Prostate gland (tissue), 2 donors: ENCODE measurements at regions not wholly inside any gene's neighbourhood (a gene's known extent, or its start where the extent isn't known, plus 50 kb on each side); places are given as distances from the start of the nearest gene placed in this dataset.

ENCODE experiments used
- DNase-seq: peaks from one replicate; pipeline ENCODE4 v3.0.0-alpha.2; 2019; ENCODE audit warnings: low spot score
- H3K27ac ChIP-seq, 2 donors: fragments of 200-600 bp; sonication (generic); 2 replicates each; pipeline ENCODE4 v1.5.1; 2017 to 2019
- H3K27me3 ChIP-seq: fragments of 200-600 bp; sonication (generic); replicated peaks from 2 replicates; pipeline ENCODE4 v1.5.1; 2019; ENCODE audit not compliant: insufficient read depth
- H3K36me3 ChIP-seq, 2 donors: fragments of 200-600 bp; sonication (generic); 1 replicate in 1 of 2; 2 replicates in 1 of 2; pipeline versions ENCODE4 v1.5.1 to v1.8.1; 2017 to 2019
- H3K4me1 ChIP-seq: fragments of 200-600 bp; sonication (generic); replicated peaks from 2 replicates; pipeline ENCODE4 v1.5.1; 2019
- H3K4me3 ChIP-seq, 2 donors: fragments of 200-600 bp; sonication (generic); 2 replicates each; pipeline ENCODE4 v1.5.1; 2017 to 2019
- H3K9me3 ChIP-seq: fragments of 200-600 bp; sonication (generic); 2 replicates; pipeline ENCODE4 v1.5.1; 2017
- POLR2A ChIP-seq: fragments of 450-650 bp; IDR thresholded peaks from one replicate; pipeline ENCODE4 v1.6.1; 2016; ENCODE audit warnings: antibody characterized with exemption, mild to moderate bottlenecking
- POLR2AphosphoS5 ChIP-seq: sonication (generic); formaldehyde crosslinking; IDR thresholded peaks from one replicate; pipeline ENCODE4 v1.6.1; 2017; ENCODE audit warnings: antibody characterized with exemption
- WGBS: methylation state at CpG from one replicate; pipeline ENCODE4 v1.1.5; 2018; 5-methylcytosine and 5-hydroxymethylcytosine counted together
- intact Hi-C: fragments of 100-400 bp; cut with DNase I; formaldehyde crosslinking; loops from one replicate; pipeline ENCODE4 v1.14.2; 2022
- TF ChIP-seq, protein P1 (sequence below), 4 experiments: fragments of 200-600 bp in 2 of 4; fragments of 450-650 bp in 2 of 4; sonication (generic) in 2 of 4; IDR thresholded peaks; 1 replicate in 3 of 4; 2 replicates in 1 of 4; pipeline ENCODE4 v1.5.1; 2016 to 2019; ENCODE audit warnings: antibody characterized with exemption in 4 of 4, mild to moderate bottlenecking in 2 of 4, moderate library complexity in 2 of 4

GRCh38 chr13:44762911-44763310 is 186.8 kb upstream of the TSC22D1 start:
- DNase-seq, result no peak
- intact Hi-C loops, result loop anchor here (5.0 kb wide), 1 partner anchor 89 kb away; no protein-coding TSS in a partner anchor
- no peaks in the 10 kb centered on the region for H3K36me3 ChIP-seq
- TF ChIP-seq, protein P1, sequence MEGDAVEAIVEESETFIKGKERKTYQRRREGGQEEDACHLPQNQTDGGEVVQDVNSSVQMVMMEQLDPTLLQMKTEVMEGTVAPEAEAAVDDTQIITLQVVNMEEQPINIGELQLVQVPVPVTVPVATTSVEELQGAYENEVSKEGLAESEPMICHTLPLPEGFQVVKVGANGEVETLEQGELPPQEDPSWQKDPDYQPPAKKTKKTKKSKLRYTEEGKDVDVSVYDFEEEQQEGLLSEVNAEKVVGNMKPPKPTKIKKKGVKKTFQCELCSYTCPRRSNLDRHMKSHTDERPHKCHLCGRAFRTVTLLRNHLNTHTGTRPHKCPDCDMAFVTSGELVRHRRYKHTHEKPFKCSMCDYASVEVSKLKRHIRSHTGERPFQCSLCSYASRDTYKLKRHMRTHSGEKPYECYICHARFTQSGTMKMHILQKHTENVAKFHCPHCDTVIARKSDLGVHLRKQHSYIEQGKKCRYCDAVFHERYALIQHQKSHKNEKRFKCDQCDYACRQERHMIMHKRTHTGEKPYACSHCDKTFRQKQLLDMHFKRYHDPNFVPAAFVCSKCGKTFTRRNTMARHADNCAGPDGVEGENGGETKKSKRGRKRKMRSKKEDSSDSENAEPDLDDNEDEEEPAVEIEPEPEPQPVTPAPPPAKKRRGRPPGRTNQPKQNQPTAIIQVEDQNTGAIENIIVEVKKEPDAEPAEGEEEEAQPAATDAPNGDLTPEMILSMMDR (IDR thresholded peaks at IDR 0.05), result no peak
- no peak for TF ChIP-seq POLR2AphosphoS5
- WGBS, result 96% methylated on average over 1 of the region's 1 CpG
- no peaks in the 10 kb centered on the region for H3K9me3 ChIP-seq
- no peaks in the 10 kb centered on the region for H3K27me3 ChIP-seq
- no peak overlapping the region for H3K27ac ChIP-seq
- H3K4me1 ChIP-seq, result peaks cover 14% of the 10 kb centered on the region
- H3K4me3 ChIP-seq, result no peak overlapping the region

- H3K36me3 ChIP-seq, result no peaks in the 10 kb centered on the region
Observed at GRCh38 chr13:44760434-44760833, 184.3 kb upstream of the TSC22D1 start.

DNA sequence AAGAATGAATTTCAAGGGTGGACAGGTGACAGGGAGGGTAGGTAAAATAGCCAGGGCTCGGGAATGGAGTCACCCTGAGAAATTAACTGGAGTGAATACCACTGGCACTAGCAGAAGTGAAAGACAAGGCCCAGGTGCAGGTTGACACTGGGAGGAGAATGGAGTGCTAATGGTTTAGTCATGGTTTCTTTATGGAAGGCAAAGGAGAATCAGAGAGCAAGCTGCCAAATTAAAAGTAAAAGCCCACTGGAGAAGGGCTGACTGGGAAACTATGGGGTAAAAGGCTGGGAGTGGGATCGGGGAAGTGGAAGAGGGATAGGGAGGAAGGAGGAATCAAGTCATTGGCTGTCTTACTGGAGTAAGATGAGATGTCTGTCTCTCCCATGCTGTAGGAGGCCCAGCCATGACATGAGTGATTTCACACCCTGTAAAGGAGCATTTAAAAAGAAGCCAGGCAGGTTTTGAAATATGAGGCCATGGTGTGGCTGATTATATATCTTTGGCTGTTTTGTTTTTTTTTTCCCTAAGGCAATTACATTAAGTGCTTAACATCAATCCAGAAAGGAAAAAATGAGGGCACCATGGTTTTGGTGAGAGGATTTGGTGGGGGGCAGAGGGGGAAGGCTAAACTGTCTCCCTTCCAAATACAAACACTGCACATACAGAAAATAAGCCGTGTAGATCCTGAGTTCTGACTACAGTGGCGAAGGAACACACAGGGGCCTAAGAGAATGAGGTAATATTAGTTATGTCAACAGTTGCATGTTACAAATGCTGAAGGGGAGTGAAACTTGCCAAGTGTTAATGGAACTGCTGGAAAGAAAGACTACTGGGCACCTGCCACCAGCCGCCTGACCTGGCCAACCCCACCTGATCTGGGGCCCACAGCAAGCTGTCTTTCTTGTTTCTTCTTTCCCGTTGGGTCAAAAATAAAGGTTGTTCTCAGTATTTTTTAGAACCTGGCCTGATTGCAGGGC is 183.5 kb upstream of the TSC22D1 start:
- Histone ChIP-seq H3K9me3 (no peaks in the 10 kb centered on the region), H3K36me3 (no peaks in the 10 kb centered on the region), H3K4me1 (peaks cover 14% of the 10 kb centered on the region), H3K27ac (peak overlapping the region; percentile 85 to 86), H3K27me3 (no peaks in the 10 kb centered on the region), H3K4me3 (no peak overlapping the region)
- WGBS, result 10% methylated on average over 6 of the region's 6 CpGs
- TF ChIP-seq POLR2AphosphoS5, result peak; percentile 88
- TF ChIP-seq POLR2A, result no peak
- TF ChIP-seq, protein P1 (IDR thresholded peaks at IDR 0.05), result peak in 1 of 4 experiments; percentile 9
- intact Hi-C loops, result loop anchor here (2.0 to 10.0 kb wide), 3 partner anchors 93 to 275 kb away; partner anchors contain the start of gene TSC22D1
- DNase-seq, result peak; percentile 80

More at GRCh38 chr13:44760434-44760833, 184.3 kb upstream of the TSC22D1 start:
- H3K27ac ChIP-seq, result peak overlapping the region; percentile 85 to 86
- 26% methylated on average over 1 of the region's 1 CpG for WGBS
- intact Hi-C loops, result loop anchor here (5.0 kb wide), 1 partner anchor 92 kb away; no protein-coding TSS in a partner anchor
- H3K9me3 ChIP-seq, result no peaks in the 10 kb centered on the region
- no peaks in the 10 kb centered on the region for H3K27me3 ChIP-seq
- no peak for DNase-seq
- TF ChIP-seq POLR2AphosphoS5, result no peak
- H3K4me1 ChIP-seq, result peaks cover 14% of the 10 kb centered on the region
- no peak overlapping the region for H3K4me3 ChIP-seq

GRCh38 chr13:44758630-44759383 is 182.7 kb upstream of the TSC22D1 start:
- TF ChIP-seq POLR2AphosphoS5 (peak; percentile 57), POLR2A (no peak)
- TF ChIP-seq, protein P1 (IDR thresholded peaks at IDR 0.05), result no peak
- Histone ChIP-seq H3K27ac (peak overlapping the region; percentile 85 to 86), H3K9me3 (no peaks in the 10 kb centered on the region), H3K27me3 (no peaks in the 10 kb centered on the region), H3K36me3 (no peaks in the 10 kb centered on the region), H3K4me3 (no peak overlapping the region), H3K4me1 (peaks cover 14% of the 10 kb centered on the region)
- DNase-seq, result peak; percentile 15
- intact Hi-C loops, result loop anchor here (2.0 to 10.0 kb wide), 2 partner anchors 182 to 274 kb away; partner anchors contain the start of gene TSC22D1
- WGBS, result 27% methylated on average over 11 of the region's 11 CpGs

GRCh38 chr13:44757671-44758070 is 181.5 kb upstream of the TSC22D1 start:
- 98% methylated on average over 3 of the region's 3 CpGs for WGBS
- H3K9me3 ChIP-seq, result no peaks in the 10 kb centered on the region
- H3K4me1 ChIP-seq, result peaks cover 14% of the 10 kb centered on the region
- intact Hi-C loops, result loop anchor here (2.0 to 10.0 kb wide), 2 partner anchors 181 to 273 kb away; partner anchors contain the start of gene TSC22D1
- DNase-seq, result no peak
- no peaks in the 10 kb centered on the region for H3K36me3 ChIP-seq
- H3K27me3 ChIP-seq, result no peaks in the 10 kb centered on the region
- TF ChIP-seq POLR2A (no peak), POLR2AphosphoS5 (no peak)
- TF ChIP-seq, protein P1 (IDR thresholded peaks at IDR 0.05), result no peak
- no peak overlapping the region for H3K27ac ChIP-seq
- no peak overlapping the region for H3K4me3 ChIP-seq
